ENCODE measurements at regions not wholly inside any gene's neighbourhood (a gene's known extent, or its start where the extent isn't known, plus 50 kb on each side); places are given as distances from the start of the nearest gene placed in this dataset.

GRCh38 chr15:26376243-26376642, 396.6 kb downstream of the GABRB3 start:
- DNase-seq: no peak

GRCh38 chr15:26374806-26375205, 398.1 kb downstream of the GABRB3 start:
- no peak for DNase-seq

- DNase-seq: no peak
Measured at GRCh38 chr15:26372706-26373105, 400.2 kb downstream of the GABRB3 start.

- DNase-seq: no peak
Measured at GRCh38 chr15:26365077-26365476, 407.8 kb downstream of the GABRB3 start.

GRCh38 chr15:26359855-26360254, 413.0 kb downstream of the GABRB3 start:
- no peak for DNase-seq

- DNase-seq: no peak
Measured at GRCh38 chr15:26358708-26359107, 414.2 kb downstream of the GABRB3 start.

GRCh38 chr15:26357653-26358052, 415.2 kb downstream of the GABRB3 start:
- DNase-seq: no peak

- peak in 14 of 56 donors; percentile 2 to 46 (median 14) for DNase-seq
Measured at GRCh38 chr15:26355472-26356074, 417.3 kb downstream of the GABRB3 start.

GRCh38 chr15:26352909-26353308, 420.0 kb downstream of the GABRB3 start:
- DNase-seq: no peak

- peak in 4 of 56 donors; percentile 2 to 24 (median 10) for DNase-seq
Measured at GRCh38 chr15:26352406-26352805, 420.5 kb downstream of the GABRB3 start.

- DNase-seq: no peak
Measured at GRCh38 chr15:26325495-26325894, 447.4 kb downstream of the GABRB3 start.

GRCh38 chr15:26323566-26323965, 449.3 kb downstream of the GABRB3 start:
- DNase-seq: no peak

- DNase-seq: no peak
Measured at GRCh38 chr15:26318689-26319088, 454.2 kb downstream of the GABRB3 start.

GRCh38 chr15:26314577-26314976, 451.4 kb upstream of the ATP10A start:
- DNase-seq: no peak

GRCh38 chr15:26311710-26312236, 448.6 kb upstream of the ATP10A start:
- DNase-seq: no peak

GRCh38 chr15:26298659-26299170, 435.6 kb upstream of the ATP10A start:
- peak in 1 of 56 donors; percentile 22 for DNase-seq

- no peak for DNase-seq
Measured at GRCh38 chr15:26298010-26298658, 435.0 kb upstream of the ATP10A start.

- peak in 5 of 56 donors; percentile 28 to 47 (median 33) for DNase-seq
Measured at GRCh38 chr15:26295336-26296085, 432.4 kb upstream of the ATP10A start.

GRCh38 chr15:26294059-26294689, 431.0 kb upstream of the ATP10A start:
- peak in 2 of 56 donors; percentile 8 to 18 for DNase-seq

- no peak for DNase-seq
Measured at GRCh38 chr15:26287381-26287780, 424.3 kb upstream of the ATP10A start.

GRCh38 chr15:26280281-26280680, 417.2 kb upstream of the ATP10A start:
- DNase-seq: no peak

GRCh38 chr15:26261966-26262365, 398.8 kb upstream of the ATP10A start:
- no peak for DNase-seq
